K562 (cell line): ENCODE measurements at regions not wholly inside any gene's neighbourhood (a gene's known extent, or its start where the extent isn't known, plus 50 kb on each side); places are given as distances from the start of the nearest gene placed in this dataset.
A peak's percentile ranks its signal among the peaks of the same experiment; 100 is the strongest.

Source experiments
- ATAC-seq: fragments of 200-7000 bp; cut with Tn5 transposase; 3 replicates; pipeline ENCODE4 v1.9.1; 2020; ENCODE audit warnings: moderate library complexity
- BruUV-seq: library from RNA; stranded (reverse); fragments of 400-500 nt; replicated peaks from 2 replicates; lab custom pipeline; 2021; lab: Mats Ljungman, UMichigan
- CTCF ChIA-PET: fragments of 300-600 bp; formaldehyde crosslinking; extraction: SDS; loops from one replicate; lab custom pipeline; 2021; ENCODE audit warnings: low intra/inter-chr PET ratio; lab: Yijun Ruan, JAX
- POLR2A ChIA-PET: fragments of 300-600, 350-650 bp; sonication (Branson Sonifier 250); formaldehyde crosslinking; extraction: SDS; loops from one replicate; lab custom pipeline; 2021; ENCODE audit warnings: antibody characterized with exemption, inconsistent platforms; lab: Yijun Ruan, JAX
- DNase-seq, 4 experiments: peaks; one replicate each; pipeline versions ENCODE4 v3.0.0 to v3.0.0-alpha.2; 2011 to 2018; ENCODE audit warnings: low spot score in 3 of 4, mixed read lengths in 3 of 4; ENCODE audit errors: extremely low read depth in 1 of 4
- FAIRE-seq: peaks from 2 replicates; lab custom pipeline; 2011; peaks lifted over from hg19 to GRCh38; lab: Jason Lieb, UNC
- H2AFZ ChIP-seq: 2 replicates; pipeline ENCODE4 v1.6.0; 2011; ENCODE audit warnings: low read depth, low read length, control low read depth, inconsistent platforms
- H3K27ac ChIP-seq: fragments of 200-600 bp; 3 replicates; pipeline ENCODE4 v1.8.0; 2011; ENCODE audit warnings: low read depth, mild to moderate bottlenecking, control low read depth, inconsistent platforms, low read length, moderate library complexity, mixed read lengths; ENCODE audit errors: extremely low read depth
- H3K27me3 ChIP-seq, 2 experiments: fragments of 300-600 bp in 1 of 2; 2 replicates in 1 of 2; 3 replicates in 1 of 2; pipeline versions ENCODE4 v1.6.0 to v1.8.0; 2011; ENCODE audit warnings: inconsistent platforms in 2 of 2, low read length in 2 of 2, mild to moderate bottlenecking in 1 of 2, mixed read lengths in 1 of 2, moderate library complexity in 1 of 2; ENCODE audit not compliant: control insufficient read depth in 2 of 2, insufficient read depth in 2 of 2
- H3K36me3 ChIP-seq: fragments of 300-600 bp; 3 replicates; pipeline ENCODE4 v1.8.0; 2011; ENCODE audit warnings: mild to moderate bottlenecking, low read length, inconsistent platforms; ENCODE audit not compliant: control insufficient read depth, insufficient read depth
- H3K4me1 ChIP-seq, 2 experiments: fragments of 200-600 bp in 1 of 2; replicated peaks in 1 of 2; 2 replicates in 1 of 2; 3 replicates in 1 of 2; pipeline versions ENCODE4 v1.5.1 to v1.8.0; 2011; ENCODE audit warnings: inconsistent platforms in 2 of 2, low read length in 2 of 2, mild to moderate bottlenecking in 1 of 2, mixed read lengths in 1 of 2, moderate library complexity in 1 of 2; ENCODE audit not compliant: control insufficient read depth in 2 of 2, insufficient read depth in 2 of 2
- H3K4me2 ChIP-seq: 2 replicates; pipeline ENCODE4 v1.6.1; 2011; ENCODE audit warnings: low read length, control low read depth, inconsistent platforms, mixed read lengths; ENCODE audit not compliant: insufficient read depth
- H3K4me3 ChIP-seq: fragments of 200-600 bp; sonication (generic), shearing (Covaris generic); 2 replicates; pipeline ENCODE4 v1.5.1; 2016; ENCODE audit warnings: control low read depth, inconsistent platforms
- H3K79me2 ChIP-seq: fragments of 200-600 bp; 3 replicates; pipeline ENCODE4 v1.8.0; 2011; ENCODE audit warnings: low read length, inconsistent platforms; ENCODE audit not compliant: control insufficient read depth, insufficient read depth
- H3K9ac ChIP-seq, 2 experiments: 2 replicates each; pipeline versions ENCODE4 v1.6.0 to v1.6.1; 2011; ENCODE audit warnings: low read depth in 2 of 2, low read length in 2 of 2, control low read depth in 1 of 2, inconsistent platforms in 1 of 2, mild to moderate bottlenecking in 1 of 2, mixed read lengths in 1 of 2; ENCODE audit not compliant: insufficient read depth in 1 of 2
- H3K9me1 ChIP-seq: one replicate; pipeline ENCODE4 v1.6.0; 2011; ENCODE audit warnings: inconsistent platforms, mild to moderate bottlenecking, low read length, moderate library complexity; ENCODE audit not compliant: control insufficient read depth, insufficient read depth
- H3K9me3 ChIP-seq: replicated peaks from 2 replicates; pipeline ENCODE4 v1.5.1; 2011; ENCODE audit warnings: low read depth, low read length, inconsistent platforms; ENCODE audit not compliant: control insufficient read depth, insufficient read depth
- H4K20me1 ChIP-seq: replicated peaks from 2 replicates; pipeline ENCODE4 v1.6.1; 2011; ENCODE audit warnings: low read length, inconsistent platforms, mixed read lengths; ENCODE audit not compliant: control insufficient read depth, insufficient read depth
- ATF3 ChIP-seq, 2 experiments: fragments of 450-650 bp in 1 of 2; sonication (generic) in 1 of 2; formaldehyde crosslinking in 1 of 2; IDR thresholded peaks in 1 of 2; conservative IDR thresholded peaks in 1 of 2; 2 replicates each; pipeline versions ENCODE4 v1.6.1 to v1.8.1; 2016 to 2023; ENCODE audit warnings: mild to moderate bottlenecking in 2 of 2, moderate library complexity in 2 of 2, inconsistent platforms in 1 of 2, missing genetic modification reagents in 1 of 2
- C11orf30 ChIP-seq: fragments of 450-650 bp; IDR thresholded peaks from 2 replicates; pipeline ENCODE4 v1.6.1; 2016; ENCODE audit warnings: low read depth, mild to moderate bottlenecking
- ETS2 ChIP-seq: IDR thresholded peaks from 2 replicates; pipeline ENCODE4 v1.6.1; 2016; ENCODE audit warnings: borderline replicate concordance, missing genetic modification characterization, mild to moderate bottlenecking, moderate library complexity, missing compliant biosample characterization; ENCODE audit not compliant: poor library complexity, severe bottlenecking
- JUNB ChIP-seq: fragments of 450-650 bp; formaldehyde crosslinking; conservative IDR thresholded peaks from 2 replicates; pipeline ENCODE4 v1.4.0; 2020; ENCODE audit warnings: mild to moderate bottlenecking
- KLF10 ChIP-seq: fragments of 250-450 bp; sonication (Bioruptor Pico); IDR thresholded peaks from 2 replicates; pipeline ENCODE4 v1.6.1; 2021; ENCODE audit warnings: matching md5 sums
- OTX1 ChIP-seq: fragments of 450-650 bp; formaldehyde crosslinking; IDR thresholded peaks from 2 replicates; pipeline ENCODE4 v1.4.0; 2022; ENCODE audit warnings: mild to moderate bottlenecking
- PHB2 ChIP-seq: fragments of 450-650 bp; IDR thresholded peaks from 2 replicates; pipeline ENCODE4 v1.6.1; 2017; ENCODE audit warnings: low read depth
- POLR2AphosphoS5 ChIP-seq: IDR thresholded peaks from 2 replicates; pipeline ENCODE4 v1.6.1; 2011; ENCODE audit warnings: mild to moderate bottlenecking, low read depth, low read length, moderate library complexity; ENCODE audit not compliant: control insufficient read depth, insufficient read depth
- PTTG1 ChIP-seq: fragments of 450-650 bp; IDR thresholded peaks from 2 replicates; pipeline ENCODE4 v1.6.1; 2016; ENCODE audit warnings: low read depth, mild to moderate bottlenecking, missing genetic modification characterization, missing compliant biosample characterization
- SUPT5H ChIP-seq: fragments of 450-650 bp; IDR thresholded peaks from 2 replicates; pipeline ENCODE4 v1.6.1; 2016
- TFE3 ChIP-seq: fragments of 450-650 bp; formaldehyde crosslinking; IDR thresholded peaks from 2 replicates; pipeline ENCODE4 v1.4.0; 2020; ENCODE audit warnings: mild to moderate bottlenecking, mixed read lengths
- ZNF444 ChIP-seq: fragments of 250-450 bp; sonication (Bioruptor Pico); IDR thresholded peaks from 2 replicates; pipeline ENCODE4 v1.4.0; 2020; ENCODE audit warnings: mild to moderate bottlenecking, moderate library complexity
- ZNF551 ChIP-seq: fragments of 250-450 bp; sonication (Bioruptor Pico); IDR thresholded peaks from 2 replicates; pipeline ENCODE4 v1.5.0; 2021; ENCODE audit warnings: mild to moderate bottlenecking, moderate library complexity
- ZNF696 ChIP-seq: fragments of 250-450 bp; sonication (Bioruptor Pico); conservative IDR thresholded peaks from 2 replicates; pipeline ENCODE4 v1.4.0; 2020; ENCODE audit warnings: mild to moderate bottlenecking, moderate library complexity
- WGBS: fragments of 100-300 bp; shearing (Covaris generic); methylation state at CpG from one replicate; pipeline ENCODE4 v1.1.6; 2016; ENCODE audit warnings: low coverage, mixed read lengths; ENCODE audit not compliant: insufficient coverage; ENCODE audit errors: missing lambda C conversion rate; 5-methylcytosine and 5-hydroxymethylcytosine counted together
- in situ Hi-C: fragments of 300-500 bp; cut with MboI; formaldehyde crosslinking; loops from 4 replicates; pipeline ENCODE4 v1.15.0; 2018; ENCODE audit warnings: inconsistent platforms, mixed read lengths
- intact Hi-C: fragments of 100-400 bp; cut with micrococcal nuclease; formaldehyde crosslinking; loops from 2 replicates; pipeline ENCODE4 v1.14.2; 2022

GRCh38 chr5:8714198-8714597 lies 831.7 kb downstream of the SEMA5A start:
- Histone ChIP-seq H2AFZ (no peak overlapping the region), H3K79me2 (no peaks in the 10 kb centered on the region), H3K4me3 (no peak overlapping the region), H3K9ac (no peak overlapping the region), H4K20me1 (no peaks in the 10 kb centered on the region), H3K9me3 (0 out of 2 replicates have a peak, but pooled peaks cover 2% of the 10 kb centered on the region), H3K27me3 (no peaks in the 10 kb centered on the region), H3K4me2 (no peak overlapping the region), H3K27ac (no peak overlapping the region), H3K36me3 (no peaks in the 10 kb centered on the region), H3K4me1 (no peaks in the 10 kb centered on the region), H3K9me1 (no peaks in the 10 kb centered on the region)
- ATAC-seq (no peak), FAIRE-seq (no peak), DNase-seq (no peak)
- 0 out of 2 replicates have a peak, but pooled peaks have one; percentile 36 for TF ChIP-seq JUNB
- TF ChIP-seq ATF3 (IDR thresholded peaks at IDR 0.05) = 0 out of 2 replicates have a peak, but pooled peaks have one; percentile 9
- no peak for TF ChIP-seq ATF3 (CRISPR knock-in tag; conservative IDR thresholded peaks at IDR 0.05)
- TF ChIP-seq POLR2AphosphoS5 = no peak
- TF ChIP-seq OTX1 (CRISPR knock-in tag) = no peak
- ChIA-PET CTCF (no interaction called here), POLR2A (no interaction called here)
- intact Hi-C loops (no loop called here), in situ Hi-C loops (no loop called here)
- no TSS peak for BruUV-seq
- 0% methylated on average over 1 of the region's 1 CpG for WGBS

GRCh38 chr5:8714861-8715260 lies 831.0 kb downstream of the SEMA5A start:
- H2AFZ ChIP-seq = no peak overlapping the region
- in situ Hi-C loops = no loop called here

More at GRCh38 chr5:8714861-8715260, 831.0 kb downstream of the SEMA5A start:
- H3K27me3 ChIP-seq = no peaks in the 10 kb centered on the region
- H3K9ac ChIP-seq = no peak overlapping the region
- H3K9me3 ChIP-seq = 0 out of 2 replicates have a peak, but pooled peaks cover 2% of the 10 kb centered on the region
- CTCF ChIA-PET = no interaction called here
- H3K9me1 ChIP-seq = no peaks in the 10 kb centered on the region
- no peak for TF ChIP-seq PTTG1 (tag)
- no peak for TF ChIP-seq KLF10 (CRISPR knock-in tag)
- TF ChIP-seq C11orf30 = no peak
- TF ChIP-seq ETS2 = no peak
- no peak for TF ChIP-seq ZNF444 (CRISPR knock-in tag)
- no peak for TF ChIP-seq SUPT5H
- TF ChIP-seq PHB2 = no peak
- TF ChIP-seq TFE3 (CRISPR knock-in tag) = no peak
- TF ChIP-seq ZNF551 (CRISPR knock-in tag) = no peak
- TF ChIP-seq ZNF696 (CRISPR knock-in tag) = no peak
- TF ChIP-seq, all 486 proteins: peak for 0
- FAIRE-seq = no peak
- ATAC-seq = no peak
- Histone ChIP-seq H3K36me3 (no peaks in the 10 kb centered on the region), H3K27ac (no peak overlapping the region), H3K4me2 (no peak overlapping the region), H3K79me2 (no peaks in the 10 kb centered on the region), H3K4me3 (no peak overlapping the region), H4K20me1 (no peaks in the 10 kb centered on the region), H3K4me1 (no peaks in the 10 kb centered on the region)
- no TSS peak for BruUV-seq
- POLR2A ChIA-PET = no interaction called here
- 10% methylated on average over 1 of the region's 1 CpG for WGBS
- no peak for DNase-seq
- intact Hi-C loops = no loop called here
